ENCODE measurements at regions not wholly inside any gene's neighbourhood (a gene's known extent, or its start where the extent isn't known, plus 50 kb on each side); places are given as distances from the start of the nearest gene placed in this dataset.

DNA sequence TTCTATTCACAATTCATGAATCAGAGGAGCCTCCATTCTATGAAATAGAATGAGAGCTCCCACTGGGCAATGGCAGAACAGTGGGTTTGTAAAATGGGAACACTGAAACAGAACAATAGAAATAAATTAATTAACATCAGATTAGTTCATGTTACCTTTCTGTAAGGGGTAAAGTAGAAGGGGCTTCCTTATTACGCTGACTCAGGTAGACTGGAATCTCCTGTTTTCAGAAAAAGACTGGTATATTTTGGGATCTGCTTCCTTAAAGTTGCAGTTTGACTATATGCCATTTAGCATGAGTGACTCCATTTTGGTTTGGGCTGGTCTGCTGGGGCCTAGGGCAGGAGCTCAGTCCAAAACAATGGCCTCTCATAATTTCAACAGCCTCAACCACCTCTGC lies 52.8 kb upstream of the ZFAND3 start:
- TF ChIP-seq, protein P1, sequence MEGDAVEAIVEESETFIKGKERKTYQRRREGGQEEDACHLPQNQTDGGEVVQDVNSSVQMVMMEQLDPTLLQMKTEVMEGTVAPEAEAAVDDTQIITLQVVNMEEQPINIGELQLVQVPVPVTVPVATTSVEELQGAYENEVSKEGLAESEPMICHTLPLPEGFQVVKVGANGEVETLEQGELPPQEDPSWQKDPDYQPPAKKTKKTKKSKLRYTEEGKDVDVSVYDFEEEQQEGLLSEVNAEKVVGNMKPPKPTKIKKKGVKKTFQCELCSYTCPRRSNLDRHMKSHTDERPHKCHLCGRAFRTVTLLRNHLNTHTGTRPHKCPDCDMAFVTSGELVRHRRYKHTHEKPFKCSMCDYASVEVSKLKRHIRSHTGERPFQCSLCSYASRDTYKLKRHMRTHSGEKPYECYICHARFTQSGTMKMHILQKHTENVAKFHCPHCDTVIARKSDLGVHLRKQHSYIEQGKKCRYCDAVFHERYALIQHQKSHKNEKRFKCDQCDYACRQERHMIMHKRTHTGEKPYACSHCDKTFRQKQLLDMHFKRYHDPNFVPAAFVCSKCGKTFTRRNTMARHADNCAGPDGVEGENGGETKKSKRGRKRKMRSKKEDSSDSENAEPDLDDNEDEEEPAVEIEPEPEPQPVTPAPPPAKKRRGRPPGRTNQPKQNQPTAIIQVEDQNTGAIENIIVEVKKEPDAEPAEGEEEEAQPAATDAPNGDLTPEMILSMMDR (tag by site-specific recombination; IDR thresholded peaks at IDR 0.05) = no peak
- TF ChIP-seq, protein P2, sequence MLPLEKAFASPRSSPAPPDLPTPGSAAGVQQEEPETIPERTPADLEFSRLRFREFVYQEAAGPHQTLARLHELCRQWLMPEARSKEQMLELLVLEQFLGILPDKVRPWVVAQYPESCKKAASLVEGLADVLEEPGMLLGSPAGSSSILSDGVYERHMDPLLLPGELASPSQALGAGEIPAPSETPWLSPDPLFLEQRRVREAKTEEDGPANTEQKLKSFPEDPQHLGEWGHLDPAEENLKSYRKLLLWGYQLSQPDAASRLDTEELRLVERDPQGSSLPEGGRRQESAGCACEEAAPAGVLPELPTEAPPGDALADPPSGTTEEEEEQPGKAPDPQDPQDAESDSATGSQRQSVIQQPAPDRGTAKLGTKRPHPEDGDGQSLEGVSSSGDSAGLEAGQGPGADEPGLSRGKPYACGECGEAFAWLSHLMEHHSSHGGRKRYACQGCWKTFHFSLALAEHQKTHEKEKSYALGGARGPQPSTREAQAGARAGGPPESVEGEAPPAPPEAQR (tag by site-specific recombination; IDR thresholded peaks at IDR 0.05) = no peak
- TF ChIP-seq ZBTB21 (tag by site-specific recombination; IDR thresholded peaks at IDR 0.05) = no peak
- TF ChIP-seq ZNF768 (tag by site-specific recombination; IDR thresholded peaks at IDR 0.05) = no peak
- TF ChIP-seq YY2 (tag by site-specific recombination; IDR thresholded peaks at IDR 0.05) = no peak
- TF ChIP-seq ZNF558 (tag by site-specific recombination; IDR thresholded peaks at IDR 0.05) = no peak
- TF ChIP-seq ZNF837 (tag by site-specific recombination; IDR thresholded peaks at IDR 0.05) = no peak
- TF ChIP-seq, protein P3, sequence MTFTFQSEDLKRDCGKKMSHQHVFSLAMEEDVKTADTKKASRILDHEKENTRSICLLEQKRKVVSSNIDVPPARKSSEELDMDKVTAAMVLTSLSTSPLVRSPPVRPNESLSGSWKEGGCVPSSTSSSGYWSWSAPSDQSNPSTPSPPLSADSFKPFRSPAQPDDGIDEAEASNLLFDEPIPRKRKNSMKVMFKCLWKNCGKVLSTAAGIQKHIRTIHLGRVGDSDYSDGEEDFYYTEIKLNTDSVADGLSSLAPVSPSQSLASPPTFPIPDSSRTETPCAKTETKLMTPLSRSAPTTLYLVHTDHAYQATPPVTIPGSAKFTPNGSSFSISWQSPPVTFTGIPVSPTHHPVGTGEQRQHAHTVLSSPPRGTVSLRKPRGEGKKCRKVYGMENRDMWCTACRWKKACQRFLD (tag by site-specific recombination; IDR thresholded peaks at IDR 0.05) = no peak
- TF ChIP-seq ZNF530 (tag by site-specific recombination; IDR thresholded peaks at IDR 0.05; ENCODE audit: low read depth) = no peak
- no peak for TF ChIP-seq TCF7L2 (IDR thresholded peaks at IDR 0.05; ENCODE audit: borderline replicate concordance, low read depth, low read length)
- TF ChIP-seq, protein P4, sequence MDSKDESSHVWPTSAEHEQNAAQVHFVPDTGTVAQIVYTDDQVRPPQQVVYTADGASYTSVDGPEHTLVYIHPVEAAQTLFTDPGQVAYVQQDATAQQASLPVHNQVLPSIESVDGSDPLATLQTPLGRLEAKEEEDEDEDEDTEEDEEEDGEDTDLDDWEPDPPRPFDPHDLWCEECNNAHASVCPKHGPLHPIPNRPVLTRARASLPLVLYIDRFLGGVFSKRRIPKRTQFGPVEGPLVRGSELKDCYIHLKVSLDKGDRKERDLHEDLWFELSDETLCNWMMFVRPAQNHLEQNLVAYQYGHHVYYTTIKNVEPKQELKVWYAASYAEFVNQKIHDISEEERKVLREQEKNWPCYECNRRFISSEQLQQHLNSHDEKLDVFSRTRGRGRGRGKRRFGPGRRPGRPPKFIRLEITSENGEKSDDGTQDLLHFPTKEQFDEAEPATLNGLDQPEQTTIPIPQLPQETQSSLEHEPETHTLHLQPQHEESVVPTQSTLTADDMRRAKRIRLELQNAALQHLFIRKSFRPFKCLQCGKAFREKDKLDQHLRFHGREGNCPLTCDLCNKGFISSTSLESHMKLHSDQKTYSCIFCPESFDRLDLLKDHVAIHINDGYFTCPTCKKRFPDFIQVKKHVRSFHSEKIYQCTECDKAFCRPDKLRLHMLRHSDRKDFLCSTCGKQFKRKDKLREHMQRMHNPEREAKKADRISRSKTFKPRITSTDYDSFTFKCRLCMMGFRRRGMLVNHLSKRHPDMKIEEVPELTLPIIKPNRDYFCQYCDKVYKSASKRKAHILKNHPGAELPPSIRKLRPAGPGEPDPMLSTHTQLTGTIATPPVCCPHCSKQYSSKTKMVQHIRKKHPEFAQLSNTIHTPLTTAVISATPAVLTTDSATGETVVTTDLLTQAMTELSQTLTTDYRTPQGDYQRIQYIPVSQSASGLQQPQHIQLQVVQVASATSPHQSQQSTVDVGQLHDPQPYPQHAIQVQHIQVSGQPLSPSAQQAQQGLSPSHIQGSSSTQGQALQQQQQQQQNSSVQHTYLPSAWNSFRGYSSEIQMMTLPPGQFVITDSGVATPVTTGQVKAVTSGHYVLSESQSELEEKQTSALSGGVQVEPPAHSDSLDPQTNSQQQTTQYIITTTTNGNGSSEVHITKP (tag by site-specific recombination; IDR thresholded peaks at IDR 0.05) = no peak
- no peak for TF ChIP-seq SETDB1 (IDR thresholded peaks at IDR 0.05; ENCODE audit: insufficient read length, low read length)
